Esophagus muscularis mucosa (tissue), 3 donors: ENCODE measurements at regions not wholly inside any gene's neighbourhood (a gene's known extent, or its start where the extent isn't known, plus 50 kb on each side); places are given as distances from the start of the nearest gene placed in this dataset.

ENCODE experiments used
- POLR2A ChIP-seq: fragments of 450-650 bp; IDR thresholded peaks from one replicate; pipeline ENCODE4 v1.6.1; 2017; ENCODE audit warnings: antibody characterized with exemption, moderate library complexity, mild to moderate bottlenecking, low read depth
- TF ChIP-seq, protein P1 (sequence below), 3 experiments: fragments of 200-600 bp in 2 of 3; fragments of 450-650 bp in 1 of 3; sonication (generic) in 2 of 3; IDR thresholded peaks; one replicate each; pipeline ENCODE4 v1.5.1; 2017 to 2019; ENCODE audit warnings: antibody characterized with exemption in 3 of 3, mild to moderate bottlenecking in 2 of 3, moderate library complexity in 1 of 3

DNA sequence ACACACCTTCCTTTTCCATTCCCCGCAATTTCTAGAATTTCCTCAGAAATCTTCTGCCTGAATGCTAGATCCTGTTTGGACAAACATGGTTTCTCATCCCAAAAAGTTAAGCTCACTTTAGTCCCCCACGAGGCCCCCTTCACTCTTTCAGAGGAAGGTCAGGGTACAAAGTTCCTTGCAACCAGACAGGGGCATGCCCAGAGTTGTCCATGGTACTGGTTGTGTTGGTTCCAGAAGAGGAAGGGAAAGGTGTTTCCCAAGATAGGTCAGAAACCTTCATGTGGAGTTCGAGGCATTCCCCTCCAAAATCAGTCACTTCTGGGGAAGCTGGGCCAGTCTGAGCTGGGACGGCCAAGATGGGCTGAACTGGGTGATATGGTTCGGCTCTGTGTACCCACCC is 167.6 kb upstream of the MAFB start:
- TF ChIP-seq POLR2A, result no peak
- TF ChIP-seq, protein P1, sequence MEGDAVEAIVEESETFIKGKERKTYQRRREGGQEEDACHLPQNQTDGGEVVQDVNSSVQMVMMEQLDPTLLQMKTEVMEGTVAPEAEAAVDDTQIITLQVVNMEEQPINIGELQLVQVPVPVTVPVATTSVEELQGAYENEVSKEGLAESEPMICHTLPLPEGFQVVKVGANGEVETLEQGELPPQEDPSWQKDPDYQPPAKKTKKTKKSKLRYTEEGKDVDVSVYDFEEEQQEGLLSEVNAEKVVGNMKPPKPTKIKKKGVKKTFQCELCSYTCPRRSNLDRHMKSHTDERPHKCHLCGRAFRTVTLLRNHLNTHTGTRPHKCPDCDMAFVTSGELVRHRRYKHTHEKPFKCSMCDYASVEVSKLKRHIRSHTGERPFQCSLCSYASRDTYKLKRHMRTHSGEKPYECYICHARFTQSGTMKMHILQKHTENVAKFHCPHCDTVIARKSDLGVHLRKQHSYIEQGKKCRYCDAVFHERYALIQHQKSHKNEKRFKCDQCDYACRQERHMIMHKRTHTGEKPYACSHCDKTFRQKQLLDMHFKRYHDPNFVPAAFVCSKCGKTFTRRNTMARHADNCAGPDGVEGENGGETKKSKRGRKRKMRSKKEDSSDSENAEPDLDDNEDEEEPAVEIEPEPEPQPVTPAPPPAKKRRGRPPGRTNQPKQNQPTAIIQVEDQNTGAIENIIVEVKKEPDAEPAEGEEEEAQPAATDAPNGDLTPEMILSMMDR (IDR thresholded peaks at IDR 0.05), result no peak
